ENCODE measurements at regions not wholly inside any gene's neighbourhood (a gene's known extent, or its start where the extent isn't known, plus 50 kb on each side); places are given as distances from the start of the nearest gene placed in this dataset.
"Not testable (repeated sequence)": the region's sequence is repeated elsewhere in the genome, so short reads cannot be mapped to it uniquely, and the experiment has no call there.

GRCh38 chr6:20340068-20340848 is 61.4 kb upstream of the E2F3 start:
- TF ChIP-seq CTCF (conservative IDR thresholded peaks at IDR 0.05) (no peak), ZFX (IDR thresholded peaks at IDR 0.05) (no peak)
- no peak overlapping the region for H3K27ac ChIP-seq

- no peak overlapping the region for H3K27ac ChIP-seq
- TF ChIP-seq ZFX (IDR thresholded peaks at IDR 0.05) (no peak), CTCF (conservative IDR thresholded peaks at IDR 0.05) (no peak)
Measured at GRCh38 chr6:20341096-20341495, 60.6 kb upstream of the E2F3 start.

- H3K27ac ChIP-seq, result no peak overlapping the region
- TF ChIP-seq ZFX (IDR thresholded peaks at IDR 0.05) (no peak), CTCF (conservative IDR thresholded peaks at IDR 0.05) (no peak)
Measured at GRCh38 chr6:20341564-20341963, 60.1 kb upstream of the E2F3 start.

- not testable (repeated sequence) for H3K27ac ChIP-seq
Measured at GRCh38 chr6:20346948-20347347, 54.7 kb upstream of the E2F3 start.

GRCh38 chr6:20348041-20348440 is 53.6 kb upstream of the E2F3 start:
- H3K27ac ChIP-seq, result no peak overlapping the region
- TF ChIP-seq ZFX (IDR thresholded peaks at IDR 0.05) (no peak), CTCF (conservative IDR thresholded peaks at IDR 0.05) (no peak)

GRCh38 chr6:20349225-20349624 is 52.5 kb upstream of the E2F3 start:
- TF ChIP-seq ZFX (IDR thresholded peaks at IDR 0.05), result no peak
- H3K27ac ChIP-seq, result no peak overlapping the region

- no peak for TF ChIP-seq CTCF (conservative IDR thresholded peaks at IDR 0.05)
- TF ChIP-seq ZFX (IDR thresholded peaks at IDR 0.05), result no peak
- H3K27ac ChIP-seq, result no peak overlapping the region
Measured at GRCh38 chr6:20350215-20350614, 51.5 kb upstream of the E2F3 start.

GRCh38 chr6:20351534-20351933 is 50.1 kb upstream of the E2F3 start:
- TF ChIP-seq CTCF (conservative IDR thresholded peaks at IDR 0.05) (no peak), ZFX (IDR thresholded peaks at IDR 0.05) (no peak)
- no peak overlapping the region for H3K27ac ChIP-seq

Measured in C4-2B (cell line).